K562 (cell line): ENCODE measurements at regions not wholly inside any gene's neighbourhood (a gene's known extent, or its start where the extent isn't known, plus 50 kb on each side); places are given as distances from the start of the nearest gene placed in this dataset.

Experiments used
- ATAC-seq: fragments of 200-7000 bp; cut with Tn5 transposase; 3 replicates; pipeline ENCODE4 v1.9.1; 2020; ENCODE audit warnings: moderate library complexity
- BruUV-seq: library from RNA; stranded (reverse); fragments of 400-500 nt; replicated peaks from 2 replicates; lab custom pipeline; 2021; lab: Mats Ljungman, UMichigan
- CTCF ChIA-PET: fragments of 300-600 bp; formaldehyde crosslinking; extraction: SDS; loops from one replicate; lab custom pipeline; 2021; ENCODE audit warnings: low intra/inter-chr PET ratio; lab: Yijun Ruan, JAX
- POLR2A ChIA-PET: fragments of 300-600, 350-650 bp; sonication (Branson Sonifier 250); formaldehyde crosslinking; extraction: SDS; loops from one replicate; lab custom pipeline; 2021; ENCODE audit warnings: antibody characterized with exemption, inconsistent platforms; lab: Yijun Ruan, JAX
- DNase-seq, 4 experiments: peaks; one replicate each; pipeline versions ENCODE4 v3.0.0 to v3.0.0-alpha.2; 2011 to 2018; ENCODE audit warnings: low spot score in 3 of 4, mixed read lengths in 3 of 4; ENCODE audit errors: extremely low read depth in 1 of 4
- FAIRE-seq: peaks from 2 replicates; lab custom pipeline; 2011; peaks lifted over from hg19 to GRCh38; lab: Jason Lieb, UNC
- H2AFZ ChIP-seq: 2 replicates; pipeline ENCODE4 v1.6.0; 2011; ENCODE audit warnings: low read depth, low read length, control low read depth, inconsistent platforms
- H3K27ac ChIP-seq: fragments of 200-600 bp; 3 replicates; pipeline ENCODE4 v1.8.0; 2011; ENCODE audit warnings: low read depth, mild to moderate bottlenecking, control low read depth, inconsistent platforms, low read length, moderate library complexity, mixed read lengths; ENCODE audit errors: extremely low read depth
- H3K27me3 ChIP-seq, 2 experiments: fragments of 300-600 bp in 1 of 2; 2 replicates in 1 of 2; 3 replicates in 1 of 2; pipeline versions ENCODE4 v1.6.0 to v1.8.0; 2011; ENCODE audit warnings: inconsistent platforms in 2 of 2, low read length in 2 of 2, mild to moderate bottlenecking in 1 of 2, mixed read lengths in 1 of 2, moderate library complexity in 1 of 2; ENCODE audit not compliant: control insufficient read depth in 2 of 2, insufficient read depth in 2 of 2
- H3K36me3 ChIP-seq: fragments of 300-600 bp; 3 replicates; pipeline ENCODE4 v1.8.0; 2011; ENCODE audit warnings: mild to moderate bottlenecking, low read length, inconsistent platforms; ENCODE audit not compliant: control insufficient read depth, insufficient read depth
- H3K4me1 ChIP-seq, 2 experiments: fragments of 200-600 bp in 1 of 2; replicated peaks in 1 of 2; 2 replicates in 1 of 2; 3 replicates in 1 of 2; pipeline versions ENCODE4 v1.5.1 to v1.8.0; 2011; ENCODE audit warnings: inconsistent platforms in 2 of 2, low read length in 2 of 2, mild to moderate bottlenecking in 1 of 2, mixed read lengths in 1 of 2, moderate library complexity in 1 of 2; ENCODE audit not compliant: control insufficient read depth in 2 of 2, insufficient read depth in 2 of 2
- H3K4me2 ChIP-seq: 2 replicates; pipeline ENCODE4 v1.6.1; 2011; ENCODE audit warnings: low read length, control low read depth, inconsistent platforms, mixed read lengths; ENCODE audit not compliant: insufficient read depth
- H3K4me3 ChIP-seq: fragments of 200-600 bp; sonication (generic), shearing (Covaris generic); 2 replicates; pipeline ENCODE4 v1.5.1; 2016; ENCODE audit warnings: control low read depth, inconsistent platforms
- H3K79me2 ChIP-seq: fragments of 200-600 bp; 3 replicates; pipeline ENCODE4 v1.8.0; 2011; ENCODE audit warnings: low read length, inconsistent platforms; ENCODE audit not compliant: control insufficient read depth, insufficient read depth
- H3K9ac ChIP-seq, 2 experiments: 2 replicates each; pipeline versions ENCODE4 v1.6.0 to v1.6.1; 2011; ENCODE audit warnings: low read depth in 2 of 2, low read length in 2 of 2, control low read depth in 1 of 2, inconsistent platforms in 1 of 2, mild to moderate bottlenecking in 1 of 2, mixed read lengths in 1 of 2; ENCODE audit not compliant: insufficient read depth in 1 of 2
- H3K9me1 ChIP-seq: one replicate; pipeline ENCODE4 v1.6.0; 2011; ENCODE audit warnings: inconsistent platforms, mild to moderate bottlenecking, low read length, moderate library complexity; ENCODE audit not compliant: control insufficient read depth, insufficient read depth
- H3K9me3 ChIP-seq: replicated peaks from 2 replicates; pipeline ENCODE4 v1.5.1; 2011; ENCODE audit warnings: low read depth, low read length, inconsistent platforms; ENCODE audit not compliant: control insufficient read depth, insufficient read depth
- H4K20me1 ChIP-seq: replicated peaks from 2 replicates; pipeline ENCODE4 v1.6.1; 2011; ENCODE audit warnings: low read length, inconsistent platforms, mixed read lengths; ENCODE audit not compliant: control insufficient read depth, insufficient read depth
- C11orf30 ChIP-seq: fragments of 450-650 bp; IDR thresholded peaks from 2 replicates; pipeline ENCODE4 v1.6.1; 2016; ENCODE audit warnings: low read depth, mild to moderate bottlenecking
- EHMT2 ChIP-seq: fragments of 450-650 bp; IDR thresholded peaks from 2 replicates; pipeline ENCODE4 v1.6.1; 2018; ENCODE audit warnings: antibody characterized with exemption
- GTF2F1 ChIP-seq: IDR thresholded peaks from 2 replicates; pipeline ENCODE4 v1.6.1; 2011; ENCODE audit warnings: low read depth, low read length, improper control_type of control experiment
- HOXB6 ChIP-seq: fragments of 250-450 bp; sonication (Bioruptor Pico); IDR thresholded peaks from 2 replicates; pipeline ENCODE4 v1.5.1; 2022; ENCODE audit warnings: mild to moderate bottlenecking, borderline replicate concordance
- MCM2 ChIP-seq: fragments of 450-650 bp; IDR thresholded peaks from 2 replicates; pipeline ENCODE4 v1.6.1; 2017; ENCODE audit warnings: low read depth, mild to moderate bottlenecking
- NFATC3 ChIP-seq: fragments of 450-650 bp; IDR thresholded peaks from 2 replicates; pipeline ENCODE4 v1.6.1; 2017; ENCODE audit warnings: mild to moderate bottlenecking
- SAFB2 ChIP-seq: fragments of 200-400 bp; formaldehyde crosslinking; IDR thresholded peaks from 2 replicates; pipeline ENCODE4 v1.6.1; 2018; ENCODE audit warnings: borderline replicate concordance, low read length, low read depth, moderate library complexity; ENCODE audit not compliant: severe bottlenecking
- XRCC4 ChIP-seq: IDR thresholded peaks from one replicate; pipeline ENCODE4 v1.6.1; 2011; ENCODE audit not compliant: insufficient read depth, insufficient read length; ENCODE audit errors: extremely low read depth
- ZNF408 ChIP-seq: fragments of 250-450 bp; sonication (Bioruptor Pico); IDR thresholded peaks from 2 replicates; pipeline ENCODE4 v1.4.0; 2020; ENCODE audit warnings: low read depth, mild to moderate bottlenecking, moderate library complexity
- WGBS: fragments of 100-300 bp; shearing (Covaris generic); methylation state at CpG from one replicate; pipeline ENCODE4 v1.1.6; 2016; ENCODE audit warnings: low coverage, mixed read lengths; ENCODE audit not compliant: insufficient coverage; ENCODE audit errors: missing lambda C conversion rate; 5-methylcytosine and 5-hydroxymethylcytosine counted together
- in situ Hi-C: fragments of 300-500 bp; cut with MboI; formaldehyde crosslinking; loops from 4 replicates; pipeline ENCODE4 v1.15.0; 2018; ENCODE audit warnings: inconsistent platforms, mixed read lengths
- intact Hi-C: fragments of 100-400 bp; cut with micrococcal nuclease; formaldehyde crosslinking; loops from 2 replicates; pipeline ENCODE4 v1.14.2; 2022
- TF ChIP-seq, protein P1 (sequence below): fragments of 250-450 bp; sonication (Bioruptor Pico); IDR thresholded peaks from 2 replicates; pipeline ENCODE4 v1.5.0; 2022; ENCODE audit warnings: mild to moderate bottlenecking
- TF ChIP-seq, protein P2 (sequence below), 2 experiments: IDR thresholded peaks; 2 replicates each; pipeline ENCODE4 v1.6.1; 2011; ENCODE audit warnings: borderline replicate concordance in 1 of 2, control low read depth in 1 of 2, low read depth in 1 of 2, low read length in 1 of 2, mild to moderate bottlenecking in 1 of 2, mixed read lengths in 1 of 2, moderate library complexity in 1 of 2; ENCODE audit not compliant: insufficient read depth in 1 of 2, insufficient read length in 1 of 2, poor library complexity in 1 of 2, severe bottlenecking in 1 of 2; ENCODE audit errors: extremely low read depth in 1 of 2
- TF ChIP-seq, protein P3 (sequence below), 2 experiments: fragments of 150-350 bp in 1 of 2; IDR thresholded peaks; 2 replicates each; pipeline ENCODE4 v1.6.1; 2012 to 2016; ENCODE audit warnings: low read depth in 2 of 2, low read length in 2 of 2, mild to moderate bottlenecking in 1 of 2, moderate library complexity in 1 of 2
- TF ChIP-seq, protein P4 (sequence below): fragments of 450-650 bp; IDR thresholded peaks from 2 replicates; pipeline ENCODE4 v1.6.1; 2017; ENCODE audit warnings: antibody characterized with exemption

DNA sequence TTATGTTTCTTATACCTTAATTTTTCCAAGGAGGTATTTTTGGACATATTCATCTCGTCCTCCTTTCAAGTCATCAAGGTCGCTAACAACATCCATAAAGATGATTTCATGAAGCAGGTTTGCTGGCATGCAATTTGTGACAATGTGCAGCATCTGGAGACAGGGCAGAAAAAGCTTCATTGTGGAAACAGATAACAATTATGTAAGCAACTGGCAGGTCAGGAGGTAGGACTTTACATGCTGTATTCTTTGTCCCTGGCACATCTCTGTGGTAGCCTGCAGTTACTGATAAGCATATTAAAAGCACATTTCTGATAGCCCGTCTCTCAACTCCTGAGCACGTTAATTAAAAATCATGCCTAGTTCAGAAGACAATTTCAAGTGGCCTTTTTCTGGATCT lies 156.8 kb downstream of the LEPR start:
- POLR2A ChIA-PET: interaction anchor here (0.6 kb wide), 1 partner anchor 41 kb away, joined by 3 read pairs; no protein-coding TSS in a partner anchor
- no peak for ATAC-seq
- no peak overlapping the region for H3K9ac ChIP-seq
- no peak overlapping the region for H2AFZ ChIP-seq
- CTCF ChIA-PET: no interaction called here
- H3K36me3 ChIP-seq: peaks cover 69% of the 10 kb centered on the region
- no peak overlapping the region for H3K4me2 ChIP-seq
- H3K27ac ChIP-seq: no peak overlapping the region
- no peaks in the 10 kb centered on the region for H3K9me1 ChIP-seq
- in situ Hi-C loops (no loop called here), intact Hi-C loops (no loop called here)
- no peak for DNase-seq
- FAIRE-seq: no peak
- H3K27me3 ChIP-seq: no peaks in the 10 kb centered on the region
- no peaks in the 10 kb centered on the region for H3K9me3 ChIP-seq
- WGBS: 67% methylated on average over 4 of the region's 4 CpGs
- H3K79me2 ChIP-seq: peaks cover 6% of the 10 kb centered on the region; the same call in 2 of the 3 replicates
- no TSS peak for BruUV-seq
- no peak overlapping the region for H3K4me3 ChIP-seq
- H4K20me1 ChIP-seq: no peaks in the 10 kb centered on the region
- peaks cover 5 to 6% of the 10 kb centered on the region in 2 experiments; a peak in 4 of 5 replicates for H3K4me1 ChIP-seq
- TF ChIP-seq C11orf30 (no peak), ZNF408 (CRISPR knock-in tag) (no peak), XRCC4 (no peak), EHMT2 (no peak), HOXB6 (CRISPR knock-in tag) (no peak), MCM2 (no peak), SAFB2 (no peak), GTF2F1 (no peak), NFATC3 (no peak)
- TF ChIP-seq, protein P1, sequence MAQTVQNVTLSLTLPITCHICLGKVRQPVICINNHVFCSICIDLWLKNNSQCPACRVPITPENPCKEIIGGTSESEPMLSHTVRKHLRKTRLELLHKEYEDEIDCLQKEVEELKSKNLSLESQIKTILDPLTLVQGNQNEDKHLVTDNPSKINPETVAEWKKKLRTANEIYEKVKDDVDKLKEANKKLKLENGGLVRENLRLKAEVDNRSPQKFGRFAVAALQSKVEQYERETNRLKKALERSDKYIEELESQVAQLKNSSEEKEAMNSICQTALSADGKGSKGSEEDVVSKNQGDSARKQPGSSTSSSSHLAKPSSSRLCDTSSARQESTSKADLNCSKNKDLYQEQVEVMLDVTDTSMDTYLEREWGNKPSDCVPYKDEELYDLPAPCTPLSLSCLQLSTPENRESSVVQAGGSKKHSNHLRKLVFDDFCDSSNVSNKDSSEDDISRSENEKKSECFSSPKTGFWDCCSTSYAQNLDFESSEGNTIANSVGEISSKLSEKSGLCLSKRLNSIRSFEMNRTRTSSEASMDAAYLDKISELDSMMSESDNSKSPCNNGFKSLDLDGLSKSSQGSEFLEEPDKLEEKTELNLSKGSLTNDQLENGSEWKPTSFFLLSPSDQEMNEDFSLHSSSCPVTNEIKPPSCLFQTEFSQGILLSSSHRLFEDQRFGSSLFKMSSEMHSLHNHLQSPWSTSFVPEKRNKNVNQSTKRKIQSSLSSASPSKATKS (CRISPR knock-in tag): no peak
- TF ChIP-seq, protein P2, sequence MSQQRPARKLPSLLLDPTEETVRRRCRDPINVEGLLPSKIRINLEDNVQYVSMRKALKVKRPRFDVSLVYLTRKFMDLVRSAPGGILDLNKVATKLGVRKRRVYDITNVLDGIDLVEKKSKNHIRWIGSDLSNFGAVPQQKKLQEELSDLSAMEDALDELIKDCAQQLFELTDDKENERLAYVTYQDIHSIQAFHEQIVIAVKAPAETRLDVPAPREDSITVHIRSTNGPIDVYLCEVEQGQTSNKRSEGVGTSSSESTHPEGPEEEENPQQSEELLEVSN (IDR thresholded peaks at IDR 0.05; ENCODE audit: borderline replicate concordance in 1 of 2, extremely low read depth in 1 of 2, insufficient read depth in 1 of 2, insufficient read length in 1 of 2, low read depth in 1 of 2, low read length in 1 of 2, poor library complexity in 1 of 2, severe bottlenecking in 1 of 2): no peak
- TF ChIP-seq, protein P3, sequence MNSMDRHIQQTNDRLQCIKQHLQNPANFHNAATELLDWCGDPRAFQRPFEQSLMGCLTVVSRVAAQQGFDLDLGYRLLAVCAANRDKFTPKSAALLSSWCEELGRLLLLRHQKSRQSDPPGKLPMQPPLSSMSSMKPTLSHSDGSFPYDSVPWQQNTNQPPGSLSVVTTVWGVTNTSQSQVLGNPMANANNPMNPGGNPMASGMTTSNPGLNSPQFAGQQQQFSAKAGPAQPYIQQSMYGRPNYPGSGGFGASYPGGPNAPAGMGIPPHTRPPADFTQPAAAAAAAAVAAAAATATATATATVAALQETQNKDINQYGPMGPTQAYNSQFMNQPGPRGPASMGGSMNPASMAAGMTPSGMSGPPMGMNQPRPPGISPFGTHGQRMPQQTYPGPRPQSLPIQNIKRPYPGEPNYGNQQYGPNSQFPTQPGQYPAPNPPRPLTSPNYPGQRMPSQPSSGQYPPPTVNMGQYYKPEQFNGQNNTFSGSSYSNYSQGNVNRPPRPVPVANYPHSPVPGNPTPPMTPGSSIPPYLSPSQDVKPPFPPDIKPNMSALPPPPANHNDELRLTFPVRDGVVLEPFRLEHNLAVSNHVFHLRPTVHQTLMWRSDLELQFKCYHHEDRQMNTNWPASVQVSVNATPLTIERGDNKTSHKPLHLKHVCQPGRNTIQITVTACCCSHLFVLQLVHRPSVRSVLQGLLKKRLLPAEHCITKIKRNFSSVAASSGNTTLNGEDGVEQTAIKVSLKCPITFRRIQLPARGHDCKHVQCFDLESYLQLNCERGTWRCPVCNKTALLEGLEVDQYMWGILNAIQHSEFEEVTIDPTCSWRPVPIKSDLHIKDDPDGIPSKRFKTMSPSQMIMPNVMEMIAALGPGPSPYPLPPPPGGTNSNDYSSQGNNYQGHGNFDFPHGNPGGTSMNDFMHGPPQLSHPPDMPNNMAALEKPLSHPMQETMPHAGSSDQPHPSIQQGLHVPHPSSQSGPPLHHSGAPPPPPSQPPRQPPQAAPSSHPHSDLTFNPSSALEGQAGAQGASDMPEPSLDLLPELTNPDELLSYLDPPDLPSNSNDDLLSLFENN (IDR thresholded peaks at IDR 0.05; ENCODE audit: low read depth in 2 of 2, low read length in 2 of 2): no peak
- TF ChIP-seq, protein P4, sequence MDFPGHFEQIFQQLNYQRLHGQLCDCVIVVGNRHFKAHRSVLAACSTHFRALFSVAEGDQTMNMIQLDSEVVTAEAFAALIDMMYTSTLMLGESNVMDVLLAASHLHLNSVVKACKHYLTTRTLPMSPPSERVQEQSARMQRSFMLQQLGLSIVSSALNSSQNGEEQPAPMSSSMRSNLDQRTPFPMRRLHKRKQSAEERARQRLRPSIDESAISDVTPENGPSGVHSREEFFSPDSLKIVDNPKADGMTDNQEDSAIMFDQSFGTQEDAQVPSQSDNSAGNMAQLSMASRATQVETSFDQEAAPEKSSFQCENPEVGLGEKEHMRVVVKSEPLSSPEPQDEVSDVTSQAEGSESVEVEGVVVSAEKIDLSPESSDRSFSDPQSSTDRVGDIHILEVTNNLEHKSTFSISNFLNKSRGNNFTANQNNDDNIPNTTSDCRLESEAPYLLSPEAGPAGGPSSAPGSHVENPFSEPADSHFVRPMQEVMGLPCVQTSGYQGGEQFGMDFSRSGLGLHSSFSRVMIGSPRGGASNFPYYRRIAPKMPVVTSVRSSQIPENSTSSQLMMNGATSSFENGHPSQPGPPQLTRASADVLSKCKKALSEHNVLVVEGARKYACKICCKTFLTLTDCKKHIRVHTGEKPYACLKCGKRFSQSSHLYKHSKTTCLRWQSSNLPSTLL: no peak
